HG03060 (cell line): ENCODE measurements at regions not wholly inside any gene's neighbourhood (a gene's known extent, or its start where the extent isn't known, plus 50 kb on each side); places are given as distances from the start of the nearest gene placed in this dataset.

Source experiments
- ATAC-seq: cut with Tn5 transposase; IDR thresholded peaks from one replicate; pipeline ENCODE4 v1.9.1; 2021; ENCODE audit warnings: low read depth, moderate number of reproducible peaks; ENCODE audit not compliant: unreplicated experiment

DNA sequence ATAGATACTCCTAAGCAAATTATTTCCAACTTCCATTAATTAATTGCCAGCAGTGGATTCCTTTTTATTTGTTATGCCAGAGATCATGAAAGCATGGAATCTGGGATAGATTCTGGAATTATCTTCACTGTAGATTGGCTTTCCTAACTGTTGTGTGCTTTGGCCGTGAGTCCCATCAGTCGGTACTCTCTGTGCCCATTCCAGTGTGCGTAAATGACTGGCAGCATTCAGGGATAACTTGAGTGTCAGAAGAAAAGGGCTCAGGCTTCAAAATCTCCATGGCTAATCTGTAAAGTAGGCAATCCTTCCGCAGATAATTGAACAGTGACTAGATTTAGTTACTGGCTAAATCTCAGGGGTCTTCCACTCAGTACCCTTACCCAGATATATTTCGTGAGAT is 76.8 kb upstream of the TMEM164 start:
- no peak for ATAC-seq

DNA sequence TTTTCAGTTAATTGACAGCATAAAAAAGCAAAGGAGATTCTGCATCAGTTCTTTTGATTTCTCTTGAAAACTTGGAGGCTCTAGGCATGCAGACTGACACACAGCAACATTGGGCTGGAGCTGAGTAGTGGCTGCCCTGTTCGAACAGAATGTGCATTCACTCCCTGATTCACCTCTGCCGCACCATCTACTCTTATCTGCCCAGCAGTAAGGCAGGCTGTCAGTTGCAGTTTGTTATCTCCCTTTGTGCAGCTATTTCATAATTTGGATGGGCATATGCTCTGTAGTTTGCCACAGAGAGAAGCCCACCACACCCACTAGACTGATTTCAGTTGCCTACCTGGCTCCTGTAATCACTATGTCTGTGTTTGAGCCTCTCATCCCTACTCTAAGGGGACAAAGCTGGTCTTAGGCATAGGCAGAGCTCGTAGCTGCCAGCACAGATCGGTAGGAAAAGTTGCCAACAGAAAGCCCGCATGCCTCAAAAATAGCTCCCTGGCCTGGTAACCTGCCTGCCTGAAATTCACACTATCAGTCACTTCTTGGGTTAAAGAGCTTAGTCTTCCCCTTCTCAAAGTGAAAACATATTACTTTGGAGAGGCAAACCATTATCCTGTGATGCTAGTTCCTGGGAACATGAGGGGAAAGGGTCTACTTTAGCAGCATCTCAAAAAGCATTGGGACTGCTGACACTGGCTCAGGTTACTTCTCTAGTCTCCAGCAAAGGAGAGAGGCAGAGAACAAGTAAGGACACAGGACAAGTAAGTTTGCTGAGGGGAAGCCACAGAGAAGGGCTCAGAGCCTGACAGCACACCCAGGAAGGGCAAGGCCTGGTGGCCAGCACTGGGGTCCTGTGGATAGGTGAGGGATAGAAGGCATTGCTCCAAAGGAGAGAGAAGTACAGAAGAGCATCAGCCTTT is 75.9 kb upstream of the TMEM164 start:
- ATAC-seq: no peak

DNA sequence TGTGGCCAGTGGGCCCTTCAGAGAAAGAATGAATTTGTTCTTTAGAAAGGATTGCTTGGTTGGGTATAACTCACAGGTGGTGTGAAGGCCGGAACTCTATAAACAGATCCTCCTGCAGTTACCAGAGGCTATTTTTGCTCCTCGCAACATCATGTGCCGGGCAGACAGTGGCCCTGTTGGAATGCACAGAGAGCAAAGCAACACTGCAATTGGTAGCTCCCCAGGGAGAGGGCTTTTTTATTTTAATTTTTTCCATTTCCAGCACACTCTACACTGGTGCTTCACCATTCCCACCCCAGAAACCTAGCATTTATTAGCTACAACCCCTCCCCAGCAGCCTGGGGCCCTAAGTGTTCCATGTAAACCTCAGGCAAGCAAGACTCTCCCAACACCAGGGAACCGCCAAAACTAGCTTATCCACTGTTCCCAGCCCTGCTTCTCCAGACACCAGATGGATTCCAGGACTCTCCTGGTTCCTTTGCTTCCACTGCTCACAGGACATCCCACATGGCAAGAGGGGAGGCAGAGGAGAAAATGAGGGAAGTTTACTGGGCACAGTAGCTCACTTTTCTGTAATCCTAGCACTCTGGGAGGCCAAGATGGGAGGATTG is 75.1 kb upstream of the TMEM164 start:
- no peak for ATAC-seq

DNA sequence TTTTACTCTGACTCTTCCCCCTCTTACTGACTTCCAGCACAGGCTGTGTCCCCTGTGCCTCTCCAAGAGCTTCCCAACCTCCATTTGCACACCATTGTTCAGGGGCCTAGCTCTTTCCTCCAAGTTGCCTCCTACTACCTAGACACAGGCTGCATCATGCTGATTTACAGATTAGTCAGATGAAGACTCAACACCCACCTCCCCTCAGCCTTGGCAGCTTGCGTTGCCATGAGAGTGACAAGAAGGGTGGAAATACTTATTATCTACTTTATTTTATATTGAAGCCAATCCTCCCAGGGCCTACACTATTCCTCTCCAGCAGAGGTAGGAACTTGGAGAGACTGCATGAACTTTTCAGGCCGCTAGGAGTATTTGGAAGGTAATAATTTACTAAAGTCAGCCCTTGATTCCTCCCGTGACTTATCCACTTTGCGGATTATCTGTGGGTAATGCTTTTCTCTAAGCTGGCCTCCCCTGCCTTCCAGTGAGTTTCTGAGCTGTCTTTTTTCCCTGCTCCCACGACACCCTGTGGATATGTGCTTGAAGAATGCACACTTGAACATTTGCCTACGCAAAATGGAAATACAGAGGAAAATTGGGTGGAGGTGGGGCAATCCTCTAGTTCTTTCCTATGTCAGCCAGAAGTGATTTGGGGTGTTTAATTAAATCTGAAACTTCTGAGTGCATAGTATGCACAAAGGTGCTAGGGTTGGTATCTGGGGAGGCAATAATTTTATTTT is 74.1 kb upstream of the TMEM164 start:
- no peak for ATAC-seq

DNA sequence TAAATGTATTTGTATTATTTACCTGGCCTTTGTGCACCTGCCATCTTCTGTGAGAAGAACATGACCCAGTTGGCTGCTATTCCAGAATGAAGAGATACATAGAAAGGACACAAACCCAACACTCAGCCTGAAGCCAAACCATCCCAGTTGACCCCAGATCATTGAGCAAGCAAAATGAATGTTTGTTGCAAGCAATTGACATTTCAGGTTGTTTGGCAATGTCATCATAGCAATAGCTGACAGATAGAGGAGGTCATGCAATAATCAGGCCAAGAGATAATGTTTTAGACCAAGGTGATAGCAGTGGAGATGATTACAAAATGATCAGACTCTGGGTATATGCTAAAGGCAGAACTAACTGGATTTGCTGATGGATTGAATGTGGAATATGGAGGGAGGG is 71.2 kb upstream of the TMEM164 start:
- no peak for ATAC-seq

DNA sequence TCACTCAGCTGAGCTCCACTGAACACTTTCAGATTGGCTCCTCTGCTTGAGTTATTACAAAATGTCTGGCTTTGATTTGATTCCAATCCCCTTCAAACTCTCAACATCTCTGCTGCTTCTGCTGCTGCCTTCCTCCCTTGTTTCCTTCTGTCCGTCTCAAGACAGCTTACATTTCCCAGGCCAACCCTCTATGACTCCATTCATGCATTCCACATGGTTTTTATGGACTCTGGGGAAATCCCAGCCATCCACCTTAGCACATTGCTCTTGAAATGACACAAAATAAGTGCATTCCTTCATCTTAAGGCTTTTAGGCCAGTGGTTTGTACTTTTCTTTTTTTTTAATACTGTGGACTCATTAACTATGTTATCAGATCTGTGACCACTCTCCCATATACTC is 68.5 kb upstream of the TMEM164 start:
- ATAC-seq: no peak

DNA sequence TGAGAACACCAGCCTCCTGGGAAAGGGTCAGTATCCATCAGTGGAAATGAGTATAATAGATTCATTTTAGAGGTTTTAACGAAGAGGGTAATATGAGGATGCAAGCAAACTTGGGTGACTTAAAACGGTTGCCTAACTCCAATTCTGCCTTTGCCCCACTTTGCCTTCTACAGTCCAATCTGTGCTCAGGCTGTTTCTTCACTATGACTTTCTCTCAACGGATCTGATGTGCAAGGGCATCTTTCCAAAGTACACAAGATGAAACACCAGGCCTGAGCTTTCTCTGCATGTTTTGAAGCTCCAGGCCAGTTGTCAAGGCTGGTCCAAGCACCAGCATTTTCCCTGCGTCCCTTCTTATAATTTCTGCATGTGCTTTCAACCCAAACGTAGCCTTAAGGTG is 68.0 kb upstream of the TMEM164 start:
- ATAC-seq: no peak

DNA sequence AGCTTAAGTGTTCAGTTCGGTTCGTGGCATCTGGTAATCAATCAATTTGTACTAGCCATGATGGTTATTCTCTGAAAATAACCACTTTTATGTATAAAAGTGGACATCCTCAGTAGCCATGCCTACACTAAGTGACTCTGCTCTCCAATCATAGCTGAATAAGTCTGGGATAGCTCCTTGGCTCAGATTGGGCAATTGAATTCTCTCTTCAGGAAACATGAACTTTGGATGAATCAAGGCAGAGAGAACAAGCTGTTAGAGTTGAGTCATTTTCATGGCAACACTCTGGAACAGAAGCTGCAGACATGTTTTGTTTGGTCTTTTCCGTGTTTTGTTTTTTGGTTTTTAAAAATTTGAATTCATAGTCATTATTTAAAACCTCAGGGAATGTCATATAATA is 66.8 kb upstream of the TMEM164 start:
- ATAC-seq: no peak

DNA sequence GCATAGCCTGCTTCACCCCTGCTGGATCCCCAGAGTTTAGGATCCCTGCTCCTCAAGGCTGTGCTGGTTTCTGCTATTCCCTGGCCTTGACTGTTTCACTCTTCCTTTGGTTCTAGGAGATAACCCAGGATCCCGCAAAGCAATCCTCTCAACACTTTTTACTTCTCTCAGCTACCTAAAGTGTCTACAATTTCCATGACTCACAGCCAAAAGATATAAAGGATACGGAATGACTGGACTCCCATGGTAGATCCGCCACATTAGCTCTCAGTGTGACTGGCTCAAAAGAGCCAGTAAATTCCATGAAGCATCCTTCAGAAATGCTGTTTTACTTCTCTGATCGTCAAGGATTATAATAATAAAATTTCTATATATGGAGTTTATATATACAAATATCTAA is 66.3 kb upstream of the TMEM164 start:
- ATAC-seq: no peak

DNA sequence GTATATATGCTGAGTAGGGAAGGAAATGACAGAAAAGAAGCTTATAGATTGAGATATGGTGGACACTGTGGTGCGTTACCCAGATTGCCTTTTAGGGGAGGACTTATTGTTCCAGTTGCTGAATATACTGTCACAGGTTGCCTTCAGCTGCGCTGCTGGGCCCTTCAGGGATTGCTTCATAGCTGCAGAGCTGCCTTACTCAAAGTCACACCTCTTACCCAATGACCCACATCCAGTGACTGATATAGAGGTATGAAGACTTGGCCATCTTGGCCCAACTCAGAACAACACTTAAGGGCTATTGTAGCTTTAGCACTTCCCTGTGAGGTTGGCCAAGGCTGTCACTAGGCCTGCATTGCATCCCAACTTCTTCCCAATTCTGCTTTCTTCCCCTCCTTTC is 63.4 kb upstream of the TMEM164 start:
- no peak for ATAC-seq

DNA sequence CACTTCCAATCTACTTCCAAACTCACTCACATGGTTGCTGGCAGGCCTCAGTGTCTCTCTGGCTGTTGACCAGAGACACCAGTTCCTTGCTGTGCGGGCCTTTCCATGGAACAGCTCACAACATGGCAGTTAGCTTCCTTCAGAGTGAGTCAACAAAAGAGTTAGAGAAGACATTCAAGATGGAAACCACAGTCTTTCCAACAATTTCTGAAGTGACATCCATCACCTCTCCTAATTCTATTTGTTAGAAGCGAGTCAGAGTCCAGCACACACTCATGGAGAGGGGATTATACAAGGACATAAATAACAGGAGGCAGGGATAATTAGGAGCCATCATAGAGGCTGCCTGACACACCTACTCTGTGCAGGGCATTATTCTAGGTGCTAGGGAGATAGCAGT is 62.5 kb upstream of the TMEM164 start:
- no peak for ATAC-seq

DNA sequence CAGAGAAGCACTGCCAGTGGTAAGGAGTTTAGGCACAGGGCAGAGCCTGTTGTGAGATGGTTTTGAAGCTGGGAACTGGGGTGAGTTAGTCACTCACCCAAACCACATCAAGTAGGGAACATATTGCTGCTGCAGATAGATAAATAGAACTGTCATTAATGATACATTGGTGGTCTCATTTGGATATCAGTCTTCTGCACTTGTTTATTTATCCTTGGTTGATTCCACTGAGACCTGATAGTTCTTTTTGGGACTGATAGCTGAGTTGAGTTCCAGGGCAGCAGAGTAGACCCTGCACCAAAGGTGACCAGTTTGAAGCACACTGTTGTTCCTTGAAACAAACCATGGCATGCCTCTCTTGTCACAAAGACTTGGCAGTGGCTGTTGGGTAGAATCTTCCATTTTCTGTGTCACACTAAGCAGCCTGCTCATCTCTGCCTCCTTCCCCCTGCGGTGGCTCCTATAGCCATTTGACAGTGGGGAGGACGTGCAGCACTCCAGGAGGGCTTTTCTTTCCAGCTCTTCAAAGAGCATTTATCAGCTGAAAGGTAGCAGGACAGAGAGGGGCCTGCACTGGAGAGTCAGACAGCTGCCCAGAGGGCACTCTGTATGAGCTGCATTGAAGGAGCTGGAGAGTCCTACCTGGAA is 59.7 kb upstream of the TMEM164 start:
- no peak for ATAC-seq

DNA sequence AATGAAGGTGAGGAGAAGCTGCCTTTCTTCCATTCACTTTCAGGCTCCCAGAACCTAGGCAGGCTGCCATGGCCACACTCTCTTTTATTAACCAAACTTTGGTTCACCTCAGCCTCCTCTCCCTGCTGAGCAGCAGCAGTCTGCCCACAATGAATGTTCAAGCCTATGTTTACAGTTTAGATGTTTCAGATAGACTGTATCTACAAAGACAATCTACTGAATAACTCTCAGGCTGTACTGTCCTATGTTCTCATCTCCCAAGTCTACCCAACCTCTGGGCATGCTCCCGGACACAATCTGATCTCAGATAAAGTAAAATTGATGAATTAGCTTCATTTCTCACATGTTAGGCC is 59.2 kb upstream of the TMEM164 start:
- ATAC-seq: no peak

DNA sequence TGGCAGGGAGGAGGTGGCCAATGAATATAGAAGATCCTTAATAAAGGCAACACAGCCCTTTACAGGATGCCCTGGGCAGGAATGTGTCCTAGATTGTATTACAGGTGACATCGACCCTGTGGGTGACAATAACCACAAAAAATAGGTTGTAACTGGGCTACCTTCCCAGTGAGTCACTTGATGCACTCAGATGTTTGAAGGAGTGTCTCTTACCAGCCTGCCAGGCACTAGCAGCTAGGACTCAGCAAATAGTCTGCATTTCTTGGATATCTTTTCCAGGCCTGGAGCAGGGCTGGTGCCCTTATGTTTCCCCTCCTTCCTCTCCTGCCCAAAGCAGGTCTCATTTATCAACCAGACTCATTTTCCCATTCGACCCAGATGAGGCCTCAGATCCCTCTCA is 50.9 kb upstream of the TMEM164 start:
- ATAC-seq: no peak

DNA sequence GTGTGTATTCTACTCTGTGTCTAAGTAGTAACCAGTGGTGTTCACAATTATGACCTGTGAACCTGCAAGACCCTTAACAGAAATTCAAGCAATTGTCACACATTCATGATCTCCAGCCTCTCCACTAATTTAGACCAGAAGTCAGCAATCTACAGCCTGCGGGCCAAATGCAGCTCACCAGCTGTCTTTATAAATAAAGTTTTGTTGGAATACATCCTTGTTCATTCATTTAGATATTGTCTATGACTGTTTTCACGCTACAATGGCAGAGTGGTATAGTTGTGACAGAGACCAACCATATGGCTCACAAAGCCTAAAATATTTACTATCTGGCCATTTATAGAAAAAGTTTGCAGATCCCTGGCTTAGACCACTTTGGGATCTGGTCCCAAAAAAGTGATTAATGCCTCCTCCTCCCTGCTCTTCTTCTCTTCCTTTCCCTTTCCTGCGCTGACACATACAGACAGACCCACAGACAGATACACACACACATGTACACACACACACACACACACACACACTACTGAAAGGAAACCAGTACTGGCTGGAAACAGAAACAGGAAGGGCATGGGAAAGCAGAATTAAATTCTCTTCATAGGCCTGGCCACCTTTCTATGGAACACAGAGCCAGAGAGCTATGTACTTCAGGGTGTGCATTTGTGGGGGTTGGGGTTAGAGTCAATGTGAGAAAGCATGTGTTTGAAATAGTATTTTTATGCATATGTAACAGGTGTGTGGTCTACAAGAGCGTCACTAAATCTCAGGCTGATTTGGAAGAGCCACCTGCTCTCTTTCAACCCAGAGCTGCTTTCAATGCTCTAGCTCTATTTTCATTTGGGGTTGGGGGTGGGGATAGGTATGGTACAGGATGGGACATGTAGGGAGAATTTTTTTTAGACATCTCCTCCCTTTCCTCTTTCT is 49.7 kb upstream of the TMEM164 start:
- ATAC-seq: no peak
